ENCODE measurements at regions not wholly inside any gene's neighbourhood (a gene's known extent, or its start where the extent isn't known, plus 50 kb on each side); places are given as distances from the start of the nearest gene placed in this dataset.

GRCh38 chr1:75014250-75014649 is 119.9 kb upstream of the LHX8 start:
- no peak for TF ChIP-seq CTCF (IDR thresholded peaks at IDR 0.05; ENCODE audit: insufficient read depth in 1 of 2, low read depth in 1 of 2, low read length in 1 of 2, severe bottlenecking in 1 of 2, unreplicated experiment in 1 of 2)
- H3K27ac Mint-ChIP-seq (ENCODE audit: unreplicated experiment): no peak overlapping the region
- H3K4me1 Mint-ChIP-seq (ENCODE audit: low read depth, unreplicated experiment): peaks cover 14% of the 10 kb centered on the region
- H3K36me3 Mint-ChIP-seq (ENCODE audit: insufficient read depth, unreplicated experiment): no peaks in the 10 kb centered on the region
- intact Hi-C loops (cut with micrococcal nuclease; ENCODE audit: unreplicated experiment): no loop called here
- H3K9me3 Mint-ChIP-seq (ENCODE audit: unreplicated experiment): no peaks in the 10 kb centered on the region
- POLR2A ChIA-PET: no interaction called here
- H3K36me3 ChIP-seq (ENCODE audit: control insufficient read depth, insufficient read depth, low read length): no peaks in the 10 kb centered on the region
- CTCF ChIA-PET: no interaction called here
- H3K4me1 ChIP-seq: no peaks in the 10 kb centered on the region
- DNase-seq: no peak
- no peaks in the 10 kb centered on the region for H3K27me3 Mint-ChIP-seq (ENCODE audit: insufficient read depth, unreplicated experiment)
- no peaks in the 10 kb centered on the region for H3K27me3 ChIP-seq (replicated peaks; ENCODE audit: control insufficient read depth, insufficient read depth, low read length)
- no peak overlapping the region for H3K4me3 Mint-ChIP-seq (ENCODE audit: unreplicated experiment)
- H3K4me3 ChIP-seq (ENCODE audit: low read depth, low read length): no peak overlapping the region
- H3K9me3 ChIP-seq: no peaks in the 10 kb centered on the region
- BruUV-seq (replicated peaks): no TSS peak

GRCh38 chr1:75023005-75023404 is 111.2 kb upstream of the LHX8 start:
- Histone ChIP-seq H3K9me3 (no peaks in the 10 kb centered on the region), H3K27me3 (replicated peaks; ENCODE audit: control insufficient read depth, insufficient read depth, low read length) (no peaks in the 10 kb centered on the region), H3K4me3 (ENCODE audit: low read depth, low read length) (no peak overlapping the region), H3K36me3 (ENCODE audit: control insufficient read depth, insufficient read depth, low read length) (no peaks in the 10 kb centered on the region), H3K4me1 (no peaks in the 10 kb centered on the region)
- BruUV-seq (replicated peaks): no TSS peak
- H3K4me3 Mint-ChIP-seq (ENCODE audit: unreplicated experiment): no peak overlapping the region
- no peaks in the 10 kb centered on the region for H3K36me3 Mint-ChIP-seq (ENCODE audit: insufficient read depth, unreplicated experiment)
- no peaks in the 10 kb centered on the region for H3K27me3 Mint-ChIP-seq (ENCODE audit: insufficient read depth, unreplicated experiment)
- ChIA-PET POLR2A (no interaction called here), CTCF (no interaction called here)
- no peak for DNase-seq
- intact Hi-C loops (cut with micrococcal nuclease; ENCODE audit: unreplicated experiment): no loop called here
- no peaks in the 10 kb centered on the region for H3K4me1 Mint-ChIP-seq (ENCODE audit: low read depth, unreplicated experiment)
- no peaks in the 10 kb centered on the region for H3K9me3 Mint-ChIP-seq (ENCODE audit: unreplicated experiment)
- H3K27ac Mint-ChIP-seq (ENCODE audit: unreplicated experiment): no peak overlapping the region
- TF ChIP-seq CTCF (IDR thresholded peaks at IDR 0.05; ENCODE audit: insufficient read depth in 1 of 2, low read depth in 1 of 2, low read length in 1 of 2, severe bottlenecking in 1 of 2, unreplicated experiment in 1 of 2): no peak

DNA sequence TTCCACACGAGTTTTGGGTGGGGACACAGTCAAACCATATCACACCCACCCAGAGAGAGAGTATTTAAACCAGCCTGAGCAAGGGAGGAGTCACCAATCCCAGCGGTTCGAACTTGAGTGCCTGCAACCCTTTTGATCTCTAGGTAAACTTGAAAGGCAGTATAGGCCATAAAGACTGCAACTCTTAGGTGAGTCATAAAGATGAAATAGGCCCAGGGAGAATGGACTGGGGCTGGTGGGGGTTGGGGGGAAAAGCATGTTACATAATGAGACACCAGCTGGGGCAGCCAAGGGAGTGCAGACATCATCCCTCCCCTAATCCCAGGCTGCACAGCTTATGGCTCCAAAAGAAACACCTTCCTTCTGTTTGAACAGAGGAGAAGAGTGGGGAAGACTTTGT is 99.8 kb upstream of the LHX8 start:
- H3K4me1 Mint-ChIP-seq (ENCODE audit: low read depth, unreplicated experiment): peaks cover 10% of the 10 kb centered on the region
- peak in 1 of 2 experiments; percentile 24 for DNase-seq

More for the DNA sequence above, 99.8 kb upstream of the LHX8 start:
- no peaks in the 10 kb centered on the region for H3K36me3 ChIP-seq (ENCODE audit: control insufficient read depth, insufficient read depth, low read length)
- Mint-ChIP-seq H3K27me3 (ENCODE audit: insufficient read depth, unreplicated experiment) (no peaks in the 10 kb centered on the region), H3K27ac (ENCODE audit: unreplicated experiment) (no peak overlapping the region), H3K9me3 (ENCODE audit: unreplicated experiment) (peaks cover 7% of the 10 kb centered on the region), H3K4me3 (ENCODE audit: unreplicated experiment) (no peak overlapping the region), H3K36me3 (ENCODE audit: insufficient read depth, unreplicated experiment) (no peaks in the 10 kb centered on the region)
- H3K27me3 ChIP-seq (replicated peaks; ENCODE audit: control insufficient read depth, insufficient read depth, low read length): no peaks in the 10 kb centered on the region
- TF ChIP-seq CTCF (IDR thresholded peaks at IDR 0.05; ENCODE audit: insufficient read depth in 1 of 2, low read depth in 1 of 2, low read length in 1 of 2, severe bottlenecking in 1 of 2, unreplicated experiment in 1 of 2): no peak
- BruUV-seq (replicated peaks): no TSS peak
- H3K4me1 ChIP-seq: no peaks in the 10 kb centered on the region
- CTCF ChIA-PET: no interaction called here
- POLR2A ChIA-PET: no interaction called here
- H3K4me3 ChIP-seq (ENCODE audit: low read depth, low read length): no peak overlapping the region
- no peaks in the 10 kb centered on the region for H3K9me3 ChIP-seq
- intact Hi-C loops (cut with micrococcal nuclease; ENCODE audit: unreplicated experiment): no loop called here

All from Caco-2 (cell line).